A549 (cell line): ENCODE measurements at regions not wholly inside any gene's neighbourhood (a gene's known extent, or its start where the extent isn't known, plus 50 kb on each side); places are given as distances from the start of the nearest gene placed in this dataset.

Source experiments
- ATAC-seq, 2 experiments: fragments of 200-7000 bp in 1 of 2; fragments of >200 bp in 1 of 2; cut with Nextera tagmentation in 1 of 2; cut with Tn5 transposase in 1 of 2; 3 replicates each; pipeline versions ENCODE4 v1.8.0 to v1.9.1; 2018 to 2020; ENCODE audit warnings: mild to moderate bottlenecking in 1 of 2, moderate library complexity in 1 of 2
- CTCF ChIA-PET: fragments of 300-600 bp; sonication (Branson Sonifier 250); formaldehyde crosslinking; extraction: SDS; loops from one replicate; lab custom pipeline; 2021; ENCODE audit warnings: antibody characterized with exemption, inconsistent platforms; lab: Yijun Ruan, JAX
- POLR2A ChIA-PET: fragments of 350-600 bp; formaldehyde crosslinking; extraction: SDS; loops from one replicate; lab custom pipeline; 2021; ENCODE audit warnings: antibody characterized with exemption, inconsistent platforms; lab: Yijun Ruan, JAX
- DNase-seq, 2 experiments: peaks; one replicate each; pipeline versions ENCODE4 v3.0.0 to v3.0.0-alpha.2; 2011 to 2016; ENCODE audit warnings: low read depth in 1 of 2, low spot score in 1 of 2
- FAIRE-seq: peaks from 2 replicates; lab custom pipeline; 2011; peaks lifted over from hg19 to GRCh38; lab: Jason Lieb, UNC
- H3K27ac ChIP-seq, 2 experiments: fragments of >200 bp; sonication (Bioruptor Twin); formaldehyde crosslinking; 3 replicates each; pipeline ENCODE4 v1.5.1; 2016 to 2017
- H3K4me1 ChIP-seq: fragments of >200 bp; sonication (Bioruptor Twin); formaldehyde crosslinking; 3 replicates; pipeline ENCODE4 v1.6.1; 2016
- H3K4me2 ChIP-seq: fragments of >200 bp; sonication (Bioruptor Twin); formaldehyde crosslinking; 3 replicates; pipeline ENCODE4 v1.6.1; 2016
- H3K4me3 ChIP-seq: fragments of >200 bp; sonication (Bioruptor Twin); formaldehyde crosslinking; 3 replicates; pipeline ENCODE4 v1.5.1; 2016
- H3K9me3 ChIP-seq: fragments of >200 bp; sonication (Bioruptor Twin); formaldehyde crosslinking; 3 replicates; pipeline ENCODE4 v1.6.1; 2016
- ATOH8 ChIP-seq: fragments of 250-450 bp; sonication (Bioruptor Pico); IDR thresholded peaks from 2 replicates; pipeline ENCODE4 v1.5.0; 2020; ENCODE audit warnings: low read depth, mild to moderate bottlenecking, moderate library complexity
- CBX2 ChIP-seq: fragments of 200-600 bp; sonication (generic); IDR thresholded peaks from 2 replicates; pipeline ENCODE4 v1.6.1; 2016; ENCODE audit warnings: low read depth, mild to moderate bottlenecking, borderline replicate concordance
- CBX8 ChIP-seq: fragments of 200-600 bp; sonication (generic); IDR thresholded peaks from 2 replicates; pipeline ENCODE4 v1.6.1; 2016
- CHD4 ChIP-seq: fragments of 200-600 bp; sonication (generic); IDR thresholded peaks from 2 replicates; pipeline ENCODE4 v1.6.1; 2016; ENCODE audit warnings: antibody characterized with exemption, mild to moderate bottlenecking, borderline replicate concordance
- ELK1 ChIP-seq: fragments of 150-350 bp; IDR thresholded peaks from 2 replicates; pipeline ENCODE4 v1.6.1; 2014; ENCODE audit warnings: low read depth, mild to moderate bottlenecking, low read length
- ESRRA ChIP-seq: fragments of 150-350 bp; IDR thresholded peaks from 2 replicates; pipeline ENCODE4 v1.6.1; 2014; ENCODE audit warnings: mild to moderate bottlenecking, low read length, borderline replicate concordance
- FOSB ChIP-seq: fragments of 250-450 bp; sonication (Bioruptor Pico); IDR thresholded peaks from 2 replicates; pipeline ENCODE4 v1.5.0; 2020; ENCODE audit warnings: mild to moderate bottlenecking, moderate library complexity
- GATA3 ChIP-seq: IDR thresholded peaks from 2 replicates; pipeline ENCODE4 v1.6.1; 2012; ENCODE audit warnings: borderline replicate concordance
- HEYL ChIP-seq: fragments of 250-450 bp; sonication (Bioruptor Pico); IDR thresholded peaks from 2 replicates; pipeline ENCODE4 v1.8.0; 2021; ENCODE audit warnings: mild to moderate bottlenecking, moderate library complexity
- HOXB13 ChIP-seq: fragments of 250-450 bp; sonication (Bioruptor Pico); IDR thresholded peaks from 2 replicates; pipeline ENCODE4 v1.5.0; 2020; ENCODE audit warnings: low read depth, mild to moderate bottlenecking, moderate library complexity
- JUNB ChIP-seq: fragments of >200 bp; sonication (Bioruptor Twin); formaldehyde crosslinking; IDR thresholded peaks from 2 replicates; pipeline ENCODE4 v1.6.1; 2016
- MAX ChIP-seq: IDR thresholded peaks from 2 replicates; pipeline ENCODE4 v1.6.1; 2012
- NFE2L2 ChIP-seq: fragments of 150-350 bp; conservative IDR thresholded peaks from 2 replicates; pipeline ENCODE4 v1.6.1; 2014; ENCODE audit warnings: low read length
- NPAS2 ChIP-seq: fragments of 250-450 bp; sonication (Bioruptor Pico); IDR thresholded peaks from 2 replicates; pipeline ENCODE4 v1.8.0; 2022; ENCODE audit warnings: mild to moderate bottlenecking, moderate library complexity, borderline replicate concordance
- PHF8 ChIP-seq: fragments of 200-600 bp; sonication (generic); IDR thresholded peaks from 2 replicates; pipeline ENCODE4 v1.6.1; 2016; ENCODE audit warnings: low read depth, mild to moderate bottlenecking, antibody characterized with exemption, moderate library complexity, borderline replicate concordance
- RCOR1 ChIP-seq: fragments of 150-350 bp; IDR thresholded peaks from 2 replicates; pipeline ENCODE4 v1.6.1; 2014; ENCODE audit warnings: antibody characterized with exemption, low read length, low read depth
- RNF2 ChIP-seq: fragments of 200-600 bp; sonication (generic); IDR thresholded peaks from 2 replicates; pipeline ENCODE4 v1.6.1; 2016; ENCODE audit warnings: low read depth, mild to moderate bottlenecking, antibody characterized with exemption, moderate library complexity, borderline replicate concordance
- TFCP2L1 ChIP-seq: fragments of 250-450 bp; sonication (Bioruptor Pico); IDR thresholded peaks from 2 replicates; pipeline ENCODE4 v1.5.0; 2021; ENCODE audit warnings: mild to moderate bottlenecking
- ZC3H11A ChIP-seq: fragments of 450-650 bp; IDR thresholded peaks from 2 replicates; pipeline ENCODE4 v1.6.1; 2014; ENCODE audit warnings: antibody characterized with exemption, mild to moderate bottlenecking
- ZNF302 ChIP-seq: fragments of 250-450 bp; sonication (Bioruptor Pico); IDR thresholded peaks from 2 replicates; pipeline ENCODE4 v1.9.0; 2021; ENCODE audit warnings: inconsistent platforms, mild to moderate bottlenecking, moderate library complexity
- ZSCAN20 ChIP-seq: fragments of 250-450 bp; sonication (Bioruptor Pico); IDR thresholded peaks from 2 replicates; pipeline ENCODE4 v1.8.0; 2022; ENCODE audit warnings: mild to moderate bottlenecking, moderate library complexity
- WGBS: methylation state at CpG from one replicate; pipeline ENCODE4 v1.1.6; 2017; ENCODE audit errors: missing lambda C conversion rate; 5-methylcytosine and 5-hydroxymethylcytosine counted together
- TF ChIP-seq, protein P1 (sequence below): fragments of >200 bp; sonication (Bioruptor Twin); formaldehyde crosslinking; IDR thresholded peaks from 3 replicates; pipeline ENCODE4 v1.6.1; 2016
- TF ChIP-seq, protein P2 (sequence below): fragments of >200 bp; sonication (Bioruptor Twin); formaldehyde crosslinking; IDR thresholded peaks from 2 replicates; pipeline ENCODE4 v1.6.1; 2016

- CTCF ChIA-PET: interaction anchor here (0.6 kb wide), 1 partner anchor 13 kb away, joined by 3 read pairs; no protein-coding TSS in a partner anchor
- Histone ChIP-seq H3K4me3 (no peak overlapping the region), H3K27ac (no peak overlapping the region), H3K4me1 (no peaks in the 10 kb centered on the region), H3K4me2 (no peak overlapping the region), H3K9me3 (no peaks in the 10 kb centered on the region)
- WGBS: 41% methylated on average over 14 of the region's 26 CpGs
- no peak for FAIRE-seq
- ATAC-seq: no peak; a peak in 1 of 6 replicates
- TF ChIP-seq NPAS2 (CRISPR knock-in tag): no peak
- TF ChIP-seq HOXB13 (CRISPR knock-in tag): no peak
- no peak for TF ChIP-seq ZC3H11A
- TF ChIP-seq TFCP2L1 (CRISPR knock-in tag): no peak
- no peak for TF ChIP-seq RNF2
- no peak for TF ChIP-seq JUNB
- TF ChIP-seq FOSB: no peak
- TF ChIP-seq HEYL: no peak
- TF ChIP-seq, protein P1, sequence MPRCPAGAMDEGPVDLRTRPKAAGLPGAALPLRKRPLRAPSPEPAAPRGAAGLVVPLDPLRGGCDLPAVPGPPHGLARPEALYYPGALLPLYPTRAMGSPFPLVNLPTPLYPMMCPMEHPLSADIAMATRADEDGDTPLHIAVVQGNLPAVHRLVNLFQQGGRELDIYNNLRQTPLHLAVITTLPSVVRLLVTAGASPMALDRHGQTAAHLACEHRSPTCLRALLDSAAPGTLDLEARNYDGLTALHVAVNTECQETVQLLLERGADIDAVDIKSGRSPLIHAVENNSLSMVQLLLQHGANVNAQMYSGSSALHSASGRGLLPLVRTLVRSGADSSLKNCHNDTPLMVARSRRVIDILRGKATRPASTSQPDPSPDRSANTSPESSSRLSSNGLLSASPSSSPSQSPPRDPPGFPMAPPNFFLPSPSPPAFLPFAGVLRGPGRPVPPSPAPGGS: no peak
- POLR2A ChIA-PET: no interaction called here
- no peak for DNase-seq
These were observed 65.2 kb upstream of the CTDP1 start for GRCh38 chr18:79614211-79614955.

DNA sequence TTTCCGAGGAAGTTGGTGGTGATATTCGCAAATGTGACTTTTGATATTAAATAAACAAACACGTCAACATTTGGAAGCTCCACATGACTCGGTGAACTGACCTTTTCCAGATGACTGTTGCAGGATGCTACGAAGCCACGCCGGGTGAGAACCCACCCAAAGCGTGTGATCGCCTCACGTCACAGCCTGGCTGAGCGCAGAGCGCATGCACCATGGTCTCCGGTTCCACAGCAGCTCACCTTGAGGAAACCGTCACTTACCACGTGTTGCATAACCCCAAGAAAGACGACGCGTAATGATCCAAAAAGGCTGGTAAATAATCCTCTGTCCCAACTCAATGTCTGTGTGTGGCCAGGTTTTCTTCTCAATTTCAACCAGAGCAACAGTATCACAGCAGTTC, 64.5 kb upstream of the CTDP1 start:
- no peaks in the 10 kb centered on the region for H3K9me3 ChIP-seq
- no peak overlapping the region for H3K4me2 ChIP-seq
- CTCF ChIA-PET: no interaction called here
- WGBS: 33% methylated on average over 13 of the region's 18 CpGs
- TF ChIP-seq, protein P2, sequence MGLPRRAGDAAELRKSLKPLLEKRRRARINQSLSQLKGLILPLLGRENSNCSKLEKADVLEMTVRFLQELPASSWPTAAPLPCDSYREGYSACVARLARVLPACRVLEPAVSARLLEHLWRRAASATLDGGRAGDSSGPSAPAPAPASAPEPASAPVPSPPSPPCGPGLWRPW: no peak
- TF ChIP-seq ZSCAN20: no peak
- TF ChIP-seq ZNF302 (CRISPR knock-in tag): no peak
- TF ChIP-seq ESRRA: no peak
- TF ChIP-seq GATA3: no peak
- TF ChIP-seq, all 56 proteins: peak for 0
- DNase-seq (no peak), ATAC-seq (no peak), FAIRE-seq (no peak)
- Histone ChIP-seq H3K4me3 (no peak overlapping the region), H3K4me1 (no peaks in the 10 kb centered on the region), H3K27ac (no peak overlapping the region)
- POLR2A ChIA-PET: no interaction called here

DNA sequence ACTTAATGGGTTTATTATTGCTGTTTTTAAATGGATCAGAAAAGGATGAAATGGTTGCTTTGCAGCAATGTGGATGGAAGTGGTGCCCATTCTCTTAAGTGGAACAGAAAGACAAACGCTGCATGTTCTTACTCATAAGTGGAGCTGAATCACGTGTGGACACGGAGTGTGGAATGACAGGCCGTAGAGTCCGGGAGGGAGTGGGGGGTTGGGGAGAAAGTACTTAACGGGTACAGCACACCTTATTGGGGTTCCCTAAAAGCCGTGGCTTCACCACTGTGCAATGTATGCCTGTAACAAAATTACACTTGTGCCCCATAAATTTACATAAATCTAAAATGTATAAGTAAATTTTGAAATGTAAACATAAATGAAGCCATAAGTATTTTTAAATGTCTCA, 64.0 kb upstream of the CTDP1 start:
- Histone ChIP-seq H3K27ac (no peak overlapping the region), H3K4me2 (no peak overlapping the region), H3K9me3 (no peaks in the 10 kb centered on the region), H3K4me3 (no peak overlapping the region), H3K4me1 (no peaks in the 10 kb centered on the region)
- WGBS: 29% methylated on average over 7 of the region's 7 CpGs
- ChIA-PET POLR2A (no interaction called here), CTCF (no interaction called here)
- DNase-seq (no peak), ATAC-seq (no peak), FAIRE-seq (no peak)
- TF ChIP-seq ATOH8 (no peak), CBX2 (no peak), PHF8 (no peak), CBX8 (no peak), CHD4 (no peak), RCOR1 (no peak), MAX (no peak), ELK1 (no peak), NFE2L2 (no peak)
